Stomach (tissue), 8 donors: ENCODE measurements at regions not wholly inside any gene's neighbourhood (a gene's known extent, or its start where the extent isn't known, plus 50 kb on each side); places are given as distances from the start of the nearest gene placed in this dataset.

Source experiments
- DNase-seq, 2 donors: peaks; one replicate each; pipeline versions ENCODE4 v3.0.0 to v3.0.0-alpha.2; 2013 to 2019
- H3K27ac ChIP-seq, 5 donors: fragments of 200-600 bp in 4 of 5; sonication (generic) in 4 of 5; one replicate each; pipeline ENCODE4 v1.5.1; 2013 to 2019; ENCODE audit warnings: mild to moderate bottlenecking in 1 of 5, moderate library complexity in 1 of 5
- H3K27me3 ChIP-seq, 3 donors: fragments of 200-600 bp; sonication (generic); one replicate each; pipeline ENCODE4 v1.5.1; 2017 to 2019; ENCODE audit warnings: mixed run types in 1 of 3
- H3K36me3 ChIP-seq, 4 donors: fragments of 200-600 bp; sonication (generic); 1 replicate in 3 of 4; 2 replicates in 1 of 4; pipeline ENCODE4 v1.5.1; 2016 to 2019
- H3K4me1 ChIP-seq, 4 donors: fragments of 200-600 bp; sonication (generic); one replicate each; pipeline ENCODE4 v1.5.1; 2016 to 2019
- H3K4me3 ChIP-seq, 4 donors: fragments of 200-600 bp; sonication (generic) in 3 of 4; one replicate each; pipeline ENCODE4 v1.5.1; 2016 to 2019; ENCODE audit warnings: mild to moderate bottlenecking in 1 of 4
- H3K9me3 ChIP-seq, 4 donors: fragments of 200-600 bp; sonication (generic); one replicate each; pipeline ENCODE4 v1.5.1; 2016 to 2019
- CTCF ChIP-seq, 7 experiments: fragments of 450-650 bp in 4 of 7; fragments of 200-600 bp in 3 of 7; sonication (generic) in 3 of 7; IDR thresholded peaks; one replicate each; pipeline ENCODE4 v1.5.1; 2016 to 2019; ENCODE audit warnings: antibody characterized with exemption in 7 of 7, control low read depth in 2 of 7, mild to moderate bottlenecking in 1 of 7
- EP300 ChIP-seq: sonication (generic); formaldehyde crosslinking; IDR thresholded peaks from one replicate; pipeline ENCODE4 v1.6.1; 2017; ENCODE audit warnings: antibody characterized with exemption
- POLR2A ChIP-seq, 4 donors: fragments of 450-650 bp; IDR thresholded peaks; one replicate each; pipeline ENCODE4 v1.6.1; 2016; ENCODE audit warnings: antibody characterized with exemption in 4 of 4, control low read depth in 2 of 4, mild to moderate bottlenecking in 1 of 4, moderate library complexity in 1 of 4
- POLR2AphosphoS5 ChIP-seq, 3 donors: sonication (generic); formaldehyde crosslinking; IDR thresholded peaks; one replicate each; pipeline ENCODE4 v1.6.1; 2016; ENCODE audit warnings: antibody characterized with exemption in 3 of 3
- WGBS, 5 donors: extraction: QIAGEN DNeasy Blood & Tissue Kit in 3 of 5; methylation state at CpG; one replicate each; pipeline versions ENCODE4 v1.1.5 to v1.1.7; 2013 to 2018; 5-methylcytosine and 5-hydroxymethylcytosine counted together
- intact Hi-C: fragments of 100-400 bp; cut with DNase I; formaldehyde crosslinking; loops from one replicate; pipeline ENCODE4 v1.15.1; 2023; ENCODE audit warnings: low total_unique reads
- donor health status: healthy with polysubstance abuse.
- donor health status: Bipolar disorder and iron deficiency.
- donor health status: healthy.

- Histone ChIP-seq H3K27me3 (no peaks in the 10 kb centered on the region), H3K4me1 (no peaks in the 10 kb centered on the region), H3K4me3 (no peak overlapping the region), H3K9me3 (no peaks in the 10 kb centered on the region), H3K36me3 (no peaks in the 10 kb centered on the region), H3K27ac (no peak overlapping the region)
- WGBS, 5 donors, result 68 to 78% (median 72%) methylated on average over 5 of the region's 5 CpGs
- no peak for DNase-seq
- no peak for TF ChIP-seq CTCF (IDR thresholded peaks at IDR 0.05)
- TF ChIP-seq EP300, result no peak
- no peak for TF ChIP-seq POLR2AphosphoS5 (IDR thresholded peaks at IDR 0.05)
- intact Hi-C loops, result no loop called here
Observed at GRCh38 chr2:14720319-14720718, 87.8 kb downstream of the LRATD1 start.

DNA sequence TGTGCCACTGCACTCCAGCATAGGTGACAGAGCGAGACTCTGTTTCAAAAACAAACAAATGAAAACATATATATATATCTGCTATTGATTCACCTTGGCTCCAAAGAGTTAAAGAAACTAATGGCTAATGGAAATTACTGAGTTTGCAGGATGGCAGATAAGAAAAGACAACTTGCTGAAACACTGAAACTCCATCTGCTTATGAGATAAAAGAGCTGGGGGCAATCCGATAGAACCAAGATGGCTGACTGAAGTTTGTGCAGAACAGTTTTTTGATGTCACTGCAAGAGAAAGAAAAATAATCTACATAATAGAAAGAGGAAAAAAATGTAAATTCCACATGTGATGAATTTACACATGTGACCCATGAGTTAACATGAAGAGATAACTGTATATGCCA is 88.2 kb downstream of the LRATD1 start:
- Histone ChIP-seq H3K36me3 (no peaks in the 10 kb centered on the region), H3K27ac (no peak overlapping the region), H3K27me3 (no peaks in the 10 kb centered on the region), H3K4me3 (no peak overlapping the region), H3K4me1 (no peaks in the 10 kb centered on the region), H3K9me3 (no peaks in the 10 kb centered on the region)
- DNase-seq, result no peak
- TF ChIP-seq POLR2A (IDR thresholded peaks at IDR 0.05), result no peak
- no peak for TF ChIP-seq POLR2AphosphoS5 (IDR thresholded peaks at IDR 0.05)
- no peak for TF ChIP-seq CTCF (IDR thresholded peaks at IDR 0.05)
- TF ChIP-seq EP300, result no peak
- intact Hi-C loops, result no loop called here
- WGBS, 5 donors, result 73 to 87% (median 82%) methylated on average over 2 of the region's 2 CpGs

GRCh38 chr2:14722904-14723570 is 90.5 kb downstream of the LRATD1 start:
- Histone ChIP-seq H3K4me1 (no peaks in the 10 kb centered on the region), H3K4me3 (no peak overlapping the region), H3K36me3 (no peaks in the 10 kb centered on the region), H3K27ac (no peak overlapping the region), H3K9me3 (no peaks in the 10 kb centered on the region), H3K27me3 (no peaks in the 10 kb centered on the region)
- TF ChIP-seq EP300 (no peak), POLR2A (IDR thresholded peaks at IDR 0.05) (no peak), CTCF (IDR thresholded peaks at IDR 0.05) (no peak), POLR2AphosphoS5 (IDR thresholded peaks at IDR 0.05) (no peak)
- DNase-seq, result peak in 1 of 2 donors; percentile 8
- WGBS, 5 donors, result 47 to 61% (median 54%) methylated on average over 3 of the region's 3 CpGs
- intact Hi-C loops, result no loop called here

DNA sequence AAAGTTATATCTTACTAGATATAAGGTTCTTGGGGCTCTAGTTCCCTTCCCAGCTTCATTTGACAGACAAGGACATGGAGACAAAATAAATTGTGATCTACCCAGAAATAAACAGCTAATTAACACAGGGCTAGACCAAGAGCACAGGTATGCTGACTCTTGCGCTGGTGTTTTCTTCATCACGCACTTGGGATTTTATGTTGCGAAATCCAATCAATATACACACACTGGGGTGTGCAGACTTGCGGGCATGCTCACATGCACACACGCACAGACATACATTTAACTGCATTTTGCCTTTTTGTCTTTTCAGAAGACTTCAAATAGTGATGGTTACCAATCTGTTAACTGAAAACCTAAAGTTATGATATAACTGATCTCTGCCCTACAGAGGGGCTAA is 91.2 kb downstream of the LRATD1 start:
- WGBS, 5 donors, result 75 to 87% (median 76%) methylated on average over 5 of the region's 5 CpGs
- TF ChIP-seq POLR2A (IDR thresholded peaks at IDR 0.05), result no peak
- TF ChIP-seq POLR2AphosphoS5 (IDR thresholded peaks at IDR 0.05), result no peak
- TF ChIP-seq CTCF (IDR thresholded peaks at IDR 0.05), result no peak
- no peak for TF ChIP-seq EP300
- intact Hi-C loops, result no loop called here

More for the DNA sequence above, 91.2 kb downstream of the LRATD1 start:
- Histone ChIP-seq H3K4me3 (no peak overlapping the region), H3K27me3 (no peaks in the 10 kb centered on the region), H3K9me3 (no peaks in the 10 kb centered on the region), H3K36me3 (no peaks in the 10 kb centered on the region), H3K27ac (no peak overlapping the region), H3K4me1 (no peaks in the 10 kb centered on the region)
- DNase-seq, result no peak
